ENCODE measurements at regions not wholly inside any gene's neighbourhood (a gene's known extent, or its start where the extent isn't known, plus 50 kb on each side); places are given as distances from the start of the nearest gene placed in this dataset.

DNA sequence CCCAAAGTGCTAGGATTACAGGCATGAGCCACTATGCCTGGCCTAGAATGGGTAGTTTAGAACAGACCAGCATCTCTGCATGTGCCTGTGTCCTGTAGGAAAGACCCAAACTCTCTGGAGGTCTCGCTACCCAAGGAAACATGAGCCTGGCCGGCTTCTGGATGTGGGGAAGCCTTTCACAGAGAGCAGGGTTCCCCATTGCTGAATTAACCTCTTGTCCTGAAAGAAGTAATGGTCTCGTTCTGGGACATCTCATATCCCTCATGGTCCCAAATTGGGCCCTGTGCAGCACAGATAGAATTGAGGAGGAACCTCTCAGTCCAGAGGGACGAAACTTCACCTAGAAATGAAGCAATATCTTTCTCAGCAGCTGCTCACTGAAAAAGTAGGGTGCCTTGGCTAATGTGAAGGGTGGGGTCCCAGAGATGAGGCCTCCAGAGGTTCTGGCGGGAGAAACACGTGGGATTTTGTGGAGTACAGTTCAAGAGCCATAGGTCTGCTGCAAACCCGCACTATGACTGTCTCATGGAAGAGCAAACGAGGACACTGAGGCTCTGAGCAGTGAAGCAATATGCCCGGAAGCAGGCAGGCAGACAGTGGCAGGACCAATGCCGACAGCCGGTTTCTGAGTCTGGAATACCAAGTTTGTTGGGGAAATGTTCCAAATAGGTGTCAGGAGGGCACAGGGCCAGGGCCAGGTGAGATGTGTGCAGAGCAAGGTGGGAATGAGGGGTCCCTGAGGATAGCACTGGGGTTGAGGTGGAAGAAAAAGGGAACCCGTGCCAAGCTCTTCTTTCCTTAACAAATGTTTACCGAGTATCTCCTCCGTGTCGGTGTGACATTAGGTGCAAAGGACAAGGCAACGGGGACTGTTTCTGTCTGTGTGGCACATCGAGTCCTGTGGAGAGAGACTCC is 121.0 kb upstream of the TWIST2 start:
- H3K36me3 ChIP-seq, result no peaks in the 10 kb centered on the region
- TF ChIP-seq POLR2A (IDR thresholded peaks at IDR 0.05) (no peak), EP300 (IDR thresholded peaks at IDR 0.05) (no peak)
- TF ChIP-seq, protein P1, sequence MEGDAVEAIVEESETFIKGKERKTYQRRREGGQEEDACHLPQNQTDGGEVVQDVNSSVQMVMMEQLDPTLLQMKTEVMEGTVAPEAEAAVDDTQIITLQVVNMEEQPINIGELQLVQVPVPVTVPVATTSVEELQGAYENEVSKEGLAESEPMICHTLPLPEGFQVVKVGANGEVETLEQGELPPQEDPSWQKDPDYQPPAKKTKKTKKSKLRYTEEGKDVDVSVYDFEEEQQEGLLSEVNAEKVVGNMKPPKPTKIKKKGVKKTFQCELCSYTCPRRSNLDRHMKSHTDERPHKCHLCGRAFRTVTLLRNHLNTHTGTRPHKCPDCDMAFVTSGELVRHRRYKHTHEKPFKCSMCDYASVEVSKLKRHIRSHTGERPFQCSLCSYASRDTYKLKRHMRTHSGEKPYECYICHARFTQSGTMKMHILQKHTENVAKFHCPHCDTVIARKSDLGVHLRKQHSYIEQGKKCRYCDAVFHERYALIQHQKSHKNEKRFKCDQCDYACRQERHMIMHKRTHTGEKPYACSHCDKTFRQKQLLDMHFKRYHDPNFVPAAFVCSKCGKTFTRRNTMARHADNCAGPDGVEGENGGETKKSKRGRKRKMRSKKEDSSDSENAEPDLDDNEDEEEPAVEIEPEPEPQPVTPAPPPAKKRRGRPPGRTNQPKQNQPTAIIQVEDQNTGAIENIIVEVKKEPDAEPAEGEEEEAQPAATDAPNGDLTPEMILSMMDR (IDR thresholded peaks at IDR 0.05), result no peak
- 82 to 86% methylated on average over 17 of the region's 17 CpGs for WGBS, 2 donors
- peaks cover 0 to 25% (median 8%) of the 10 kb centered on the region in 4 donors for H3K4me1 ChIP-seq
- H3K27me3 ChIP-seq, result no peaks in the 10 kb centered on the region
- peak in 1 of 2 donors; percentile 3 for DNase-seq (ENCODE audit: low spot score in 2 of 2)
- no peaks in the 10 kb centered on the region for H3K9me3 ChIP-seq
- H3K4me3 ChIP-seq, result no peak overlapping the region
- peak overlapping the region in 1 of 4 donors; percentile 85 for H3K27ac ChIP-seq

GRCh38 chr2:238727585-238728329 is 120.1 kb upstream of the TWIST2 start:
- Histone ChIP-seq H3K9me3 (no peaks in the 10 kb centered on the region), H3K4me1 (peaks cover 0 to 26% (median 8%) of the 10 kb centered on the region in 4 donors), H3K4me3 (no peak overlapping the region), H3K27me3 (no peaks in the 10 kb centered on the region), H3K36me3 (no peaks in the 10 kb centered on the region), H3K27ac (peak overlapping the region in 3 of 4 donors; percentile 40 to 85 (median 80))
- TF ChIP-seq, protein P1 (IDR thresholded peaks at IDR 0.05), result no peak
- TF ChIP-seq POLR2A (IDR thresholded peaks at IDR 0.05) (no peak), EP300 (IDR thresholded peaks at IDR 0.05) (peak in 1 of 2 donors; percentile 47)
- 61 to 68% methylated on average over 11 of the region's 11 CpGs for WGBS, 2 donors
- DNase-seq (ENCODE audit: low spot score in 2 of 2), result peak; percentile 39 to 49

- Histone ChIP-seq H3K36me3 (no peaks in the 10 kb centered on the region), H3K4me1 (peaks cover 0 to 26% (median 8%) of the 10 kb centered on the region in 4 donors), H3K27ac (peak overlapping the region; percentile 34 to 85 (median 68)), H3K4me3 (no peak overlapping the region), H3K9me3 (no peaks in the 10 kb centered on the region), H3K27me3 (no peaks in the 10 kb centered on the region)
- TF ChIP-seq EP300 (IDR thresholded peaks at IDR 0.05), result peak in 1 of 2 donors; percentile 24
- TF ChIP-seq, protein P1 (IDR thresholded peaks at IDR 0.05), result no peak
- 32 to 38% methylated on average over 13 of the region's 13 CpGs for WGBS, 2 donors
- peak in 1 of 2 donors; percentile 25 for DNase-seq (ENCODE audit: low spot score in 2 of 2)
Measured at GRCh38 chr2:238728330-238729260, 119.3 kb upstream of the TWIST2 start.

- no peaks in the 10 kb centered on the region for H3K36me3 ChIP-seq
- H3K4me3 ChIP-seq, result no peak overlapping the region
- DNase-seq (ENCODE audit: low spot score in 2 of 2), result no peak
- H3K4me1 ChIP-seq, result peaks cover 0 to 26% (median 8%) of the 10 kb centered on the region in 4 donors
- no peak for TF ChIP-seq POLR2A (IDR thresholded peaks at IDR 0.05)
- no peak for TF ChIP-seq EP300 (IDR thresholded peaks at IDR 0.05)
- TF ChIP-seq, protein P1 (IDR thresholded peaks at IDR 0.05), result no peak
- H3K27ac ChIP-seq, result peak overlapping the region; percentile 34 to 85 (median 68)
- 85 to 90% methylated on average over 11 of the region's 11 CpGs for WGBS, 2 donors
- H3K9me3 ChIP-seq, result no peaks in the 10 kb centered on the region
- no peaks in the 10 kb centered on the region for H3K27me3 ChIP-seq
Measured at GRCh38 chr2:238729261-238729935, 118.5 kb upstream of the TWIST2 start.

Measured in tibial nerve (tissue), 4 donors.